C4-2B (cell line): ENCODE measurements at regions not wholly inside any gene's neighbourhood (a gene's known extent, or its start where the extent isn't known, plus 50 kb on each side); places are given as distances from the start of the nearest gene placed in this dataset.
A peak's percentile ranks its signal among the peaks of the same experiment; 100 is the strongest.

Experiments
- CTCF ChIP-seq: fragments of 450-650 bp; conservative IDR thresholded peaks from 2 replicates; pipeline ENCODE4 v1.5.1; 2017; ENCODE audit warnings: mild to moderate bottlenecking
- ZFX ChIP-seq: fragments of 450-650 bp; IDR thresholded peaks from 2 replicates; pipeline ENCODE4 v1.6.1; 2017

GRCh38 chr5:128905568-128906110 is 59.6 kb upstream of the SLC27A6 start:
- TF ChIP-seq CTCF = peak; percentile 92
- no peak for TF ChIP-seq ZFX
